ENCODE measurements at regions not wholly inside any gene's neighbourhood (a gene's known extent, or its start where the extent isn't known, plus 50 kb on each side); places are given as distances from the start of the nearest gene placed in this dataset.

DNA sequence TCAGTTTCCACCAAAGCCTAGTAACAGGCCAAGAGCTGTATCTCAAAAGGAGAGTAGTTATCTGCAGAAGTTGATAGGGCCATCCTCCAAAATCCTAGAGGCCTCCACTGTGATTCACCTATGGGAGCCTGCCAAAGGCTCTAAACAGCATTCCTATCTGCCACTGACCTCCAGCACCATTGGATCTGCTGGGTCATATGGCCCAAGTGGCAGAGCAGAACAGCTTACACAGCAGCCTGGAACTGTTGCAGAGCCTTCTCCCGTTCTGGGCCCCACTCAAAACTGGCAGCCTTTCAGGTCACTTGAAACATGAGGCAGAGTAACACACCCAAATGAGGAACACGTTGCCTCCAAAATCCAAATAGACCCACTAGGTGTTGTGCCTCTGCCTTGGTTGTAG is 345.2 kb upstream of the RND3 start:
- H3K18ac ChIP-seq (ENCODE audit: insufficient read length, low read depth, low read length) = no peak overlapping the region
- no peaks in the 10 kb centered on the region for H3K23me2 ChIP-seq (ENCODE audit: insufficient read length, low read depth, low read length, poor library complexity, severe bottlenecking)
- Mint-ChIP-seq H3K9me3 (peaks cover 4 to 26% of the 10 kb centered on the region in 2 experiments; a peak in 3 of 5 replicates), H3K27me3 (ENCODE audit: low read depth) (no peaks in the 10 kb centered on the region), H3K36me3 (ENCODE audit: insufficient read depth in 1 of 3, low read depth in 3 of 3) (peaks cover 6 to 16% (median 12%) of the 10 kb centered on the region in 3 experiments; a peak in 6 of 7 replicates), H3K4me3 (no peak overlapping the region), H3K4me1 (no peaks in the 10 kb centered on the region), H3K27ac (no peak overlapping the region)
- no peaks in the 10 kb centered on the region for H3K4me1 ChIP-seq (ENCODE audit: insufficient read depth, low read length)
- no peak overlapping the region for H4K5ac ChIP-seq (ENCODE audit: insufficient read length, low read depth, low read length)
- H3T11ph ChIP-seq (ENCODE audit: low read length) = no peak overlapping the region
- no peak overlapping the region for H3K4me2 ChIP-seq (ENCODE audit: insufficient read depth, insufficient read length, low read length)
- H2BK5ac ChIP-seq (ENCODE audit: insufficient read length, low read length) = no peak overlapping the region
- no peaks in the 10 kb centered on the region for H3K27me3 ChIP-seq (ENCODE audit: insufficient read depth, low read length)
- TF ChIP-seq, protein P1, sequence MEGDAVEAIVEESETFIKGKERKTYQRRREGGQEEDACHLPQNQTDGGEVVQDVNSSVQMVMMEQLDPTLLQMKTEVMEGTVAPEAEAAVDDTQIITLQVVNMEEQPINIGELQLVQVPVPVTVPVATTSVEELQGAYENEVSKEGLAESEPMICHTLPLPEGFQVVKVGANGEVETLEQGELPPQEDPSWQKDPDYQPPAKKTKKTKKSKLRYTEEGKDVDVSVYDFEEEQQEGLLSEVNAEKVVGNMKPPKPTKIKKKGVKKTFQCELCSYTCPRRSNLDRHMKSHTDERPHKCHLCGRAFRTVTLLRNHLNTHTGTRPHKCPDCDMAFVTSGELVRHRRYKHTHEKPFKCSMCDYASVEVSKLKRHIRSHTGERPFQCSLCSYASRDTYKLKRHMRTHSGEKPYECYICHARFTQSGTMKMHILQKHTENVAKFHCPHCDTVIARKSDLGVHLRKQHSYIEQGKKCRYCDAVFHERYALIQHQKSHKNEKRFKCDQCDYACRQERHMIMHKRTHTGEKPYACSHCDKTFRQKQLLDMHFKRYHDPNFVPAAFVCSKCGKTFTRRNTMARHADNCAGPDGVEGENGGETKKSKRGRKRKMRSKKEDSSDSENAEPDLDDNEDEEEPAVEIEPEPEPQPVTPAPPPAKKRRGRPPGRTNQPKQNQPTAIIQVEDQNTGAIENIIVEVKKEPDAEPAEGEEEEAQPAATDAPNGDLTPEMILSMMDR (conservative IDR thresholded peaks at IDR 0.05) = no peak
- H2AK5ac ChIP-seq (ENCODE audit: insufficient read length, low read length) = no peak overlapping the region
- H3K27ac ChIP-seq (ENCODE audit: insufficient read length, low read depth, low read length) = no peak overlapping the region
- H2BK12ac ChIP-seq (ENCODE audit: insufficient read length, low read depth, low read length) = no peak overlapping the region
- H2BK20ac ChIP-seq (ENCODE audit: low read depth, low read length, poor library complexity, severe bottlenecking) = no peak overlapping the region
- no peak overlapping the region for H3K56ac ChIP-seq (ENCODE audit: insufficient read length, low read depth, low read length)
- peaks cover 5% of the 10 kb centered on the region for H3K9me3 ChIP-seq (ENCODE audit: control insufficient read depth, low read depth, low read length)
- no peak overlapping the region for H3K4ac ChIP-seq (ENCODE audit: low read depth, low read length)
- H2BK120ac ChIP-seq (ENCODE audit: low read depth, low read length, poor library complexity, severe bottlenecking) = no peak overlapping the region
- no peak overlapping the region for H3K9ac ChIP-seq (ENCODE audit: extremely low read depth, insufficient read length, low read length)
- no peak overlapping the region for H3K23ac ChIP-seq (ENCODE audit: insufficient read length, low read depth, low read length)
- H4K20me1 ChIP-seq (ENCODE audit: control insufficient read depth, insufficient read depth, insufficient read length) = no peaks in the 10 kb centered on the region
- H3K14ac ChIP-seq (ENCODE audit: insufficient read depth, low read length) = no peak overlapping the region
- no peaks in the 10 kb centered on the region for H3K79me2 ChIP-seq (ENCODE audit: insufficient read depth, low read length)
- H2BK15ac ChIP-seq (ENCODE audit: low read depth, low read length) = no peak overlapping the region
- WGBS (ENCODE audit: extremely low coverage, insufficient read length, low lambda C conversion rate) = no CpG with 5 or more reads among the region's 2 CpGs
- no peak overlapping the region for H2AFZ ChIP-seq (ENCODE audit: low read length)
- H4K8ac ChIP-seq (replicated peaks; ENCODE audit: insufficient read length, low read depth, low read length) = no peak overlapping the region
- DNase-seq = no peak
- no peak overlapping the region for H4K91ac ChIP-seq (ENCODE audit: insufficient read length, low read depth, low read length)
- no peaks in the 10 kb centered on the region for H3K79me1 ChIP-seq (ENCODE audit: insufficient read depth, low read depth, low read length, poor library complexity, severe bottlenecking)

Data from H9 (cell line).